H7 (cell line): ENCODE measurements at regions not wholly inside any gene's neighbourhood (a gene's known extent, or its start where the extent isn't known, plus 50 kb on each side); places are given as distances from the start of the nearest gene placed in this dataset.

Source experiments
- DNase-seq: peaks from one replicate; pipeline ENCODE4 v3.0.0; 2012
- H3K27me3 ChIP-seq: 2 replicates; pipeline ENCODE4 v1.6.0; 2011; ENCODE audit warnings: mild to moderate bottlenecking, low read length; ENCODE audit not compliant: control insufficient read depth, insufficient read depth
- H3K36me3 ChIP-seq: replicated peaks from 2 replicates; pipeline ENCODE4 v1.5.1; 2011; ENCODE audit warnings: low read length; ENCODE audit not compliant: control insufficient read depth, insufficient read depth
- H3K4me3 ChIP-seq: 2 replicates; pipeline ENCODE4 v1.5.1; 2011; ENCODE audit warnings: low read depth, mild to moderate bottlenecking, control low read depth, low read length, moderate library complexity; ENCODE audit not compliant: insufficient read depth

DNA sequence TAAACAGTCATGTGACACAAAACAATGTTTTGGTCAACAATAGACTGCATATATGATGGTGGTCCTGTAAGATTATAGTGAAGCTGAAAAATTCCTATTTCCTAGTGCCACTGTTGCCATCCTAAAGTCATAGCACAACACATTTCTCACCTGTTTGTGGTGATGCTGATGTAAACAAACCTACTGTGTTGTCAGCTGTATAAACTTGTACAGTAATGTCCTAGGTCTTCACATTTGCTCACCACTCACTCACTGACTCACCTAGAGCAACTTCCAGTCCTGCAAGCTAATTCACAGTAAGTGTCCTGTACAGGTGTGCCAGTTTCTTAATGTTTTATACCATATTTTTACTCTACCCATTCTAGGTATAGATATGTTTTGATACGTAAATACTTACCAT lies 326.1 kb upstream of the USP24 start:
- no peaks in the 10 kb centered on the region for H3K27me3 ChIP-seq
- DNase-seq = no peak
- H3K4me3 ChIP-seq = no peak overlapping the region
- H3K36me3 ChIP-seq = no peaks in the 10 kb centered on the region

- H3K4me3 ChIP-seq = no peak overlapping the region
- no peaks in the 10 kb centered on the region for H3K27me3 ChIP-seq
- DNase-seq = no peak
- no peaks in the 10 kb centered on the region for H3K36me3 ChIP-seq
These were observed 324.7 kb upstream of the USP24 start for GRCh38 chr1:55539652-55540512.

DNA sequence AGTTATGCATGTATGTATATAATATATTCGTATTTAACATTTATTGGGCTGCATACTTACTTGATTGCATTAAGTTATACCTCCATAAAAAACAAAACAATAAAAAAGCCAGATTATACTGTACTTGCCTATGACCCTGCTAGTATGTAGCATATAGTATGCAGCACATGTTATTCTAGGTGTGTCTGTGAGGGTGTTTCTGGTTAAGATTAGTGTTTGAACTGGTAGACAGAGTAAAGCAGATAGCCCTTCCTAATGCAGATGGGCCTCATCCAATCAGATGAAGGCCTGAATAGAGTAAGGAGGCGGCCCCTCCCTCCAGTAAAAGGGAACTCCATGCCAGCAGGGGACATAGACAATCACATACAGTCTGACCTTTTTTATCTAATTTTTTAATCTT lies 323.3 kb upstream of the USP24 start:
- Histone ChIP-seq H3K27me3 (no peaks in the 10 kb centered on the region), H3K4me3 (no peak overlapping the region), H3K36me3 (no peaks in the 10 kb centered on the region)
- DNase-seq = no peak

- H3K4me3 ChIP-seq = no peak overlapping the region
- H3K36me3 ChIP-seq = no peaks in the 10 kb centered on the region
- no peak for DNase-seq
- no peaks in the 10 kb centered on the region; the same call in 1 of the 2 replicates for H3K27me3 ChIP-seq
These were observed 321.3 kb upstream of the USP24 start for GRCh38 chr1:55536545-55536865.

GRCh38 chr1:55535724-55536544 lies 320.8 kb upstream of the USP24 start:
- H3K36me3 ChIP-seq = no peaks in the 10 kb centered on the region
- DNase-seq = no peak
- H3K27me3 ChIP-seq = no peaks in the 10 kb centered on the region; the same call in 1 of the 2 replicates
- no peak overlapping the region for H3K4me3 ChIP-seq

DNA sequence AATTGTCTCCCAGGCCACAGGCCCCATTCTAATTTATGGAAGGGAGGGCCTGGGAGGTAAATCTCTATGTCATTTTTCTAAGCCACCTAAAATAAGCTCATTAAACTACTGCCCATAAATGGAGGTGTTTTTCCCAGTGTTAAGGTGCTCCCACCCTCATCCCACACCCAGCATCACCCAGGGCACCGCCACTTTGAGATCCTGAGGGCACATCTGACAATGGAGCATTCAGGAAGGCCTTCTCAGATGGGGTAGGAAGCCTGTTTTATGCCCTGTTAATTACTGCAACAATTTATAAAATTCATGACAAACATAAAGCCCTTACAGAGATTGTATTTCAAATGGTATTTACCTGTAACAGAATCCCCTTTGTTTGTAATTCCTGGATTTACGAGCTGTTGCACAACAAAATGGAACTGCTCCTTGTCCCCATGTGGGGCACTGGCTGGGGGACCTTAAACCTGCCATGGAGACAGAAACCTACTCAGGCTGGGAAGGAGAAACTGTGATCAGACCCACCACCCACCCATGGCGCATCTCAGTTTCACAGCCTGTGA lies 319.5 kb upstream of the USP24 start:
- DNase-seq = no peak
- no peaks in the 10 kb centered on the region for H3K36me3 ChIP-seq
- H3K4me3 ChIP-seq = no peak overlapping the region
- no peaks in the 10 kb centered on the region; the same call in 1 of the 2 replicates for H3K27me3 ChIP-seq

- H3K36me3 ChIP-seq = no peaks in the 10 kb centered on the region
- H3K27me3 ChIP-seq = no peaks in the 10 kb centered on the region; the same call in 1 of the 2 replicates
- H3K4me3 ChIP-seq = no peak overlapping the region
- DNase-seq = no peak
These were observed 316.5 kb upstream of the USP24 start for GRCh38 chr1:55531644-55532043.

DNA sequence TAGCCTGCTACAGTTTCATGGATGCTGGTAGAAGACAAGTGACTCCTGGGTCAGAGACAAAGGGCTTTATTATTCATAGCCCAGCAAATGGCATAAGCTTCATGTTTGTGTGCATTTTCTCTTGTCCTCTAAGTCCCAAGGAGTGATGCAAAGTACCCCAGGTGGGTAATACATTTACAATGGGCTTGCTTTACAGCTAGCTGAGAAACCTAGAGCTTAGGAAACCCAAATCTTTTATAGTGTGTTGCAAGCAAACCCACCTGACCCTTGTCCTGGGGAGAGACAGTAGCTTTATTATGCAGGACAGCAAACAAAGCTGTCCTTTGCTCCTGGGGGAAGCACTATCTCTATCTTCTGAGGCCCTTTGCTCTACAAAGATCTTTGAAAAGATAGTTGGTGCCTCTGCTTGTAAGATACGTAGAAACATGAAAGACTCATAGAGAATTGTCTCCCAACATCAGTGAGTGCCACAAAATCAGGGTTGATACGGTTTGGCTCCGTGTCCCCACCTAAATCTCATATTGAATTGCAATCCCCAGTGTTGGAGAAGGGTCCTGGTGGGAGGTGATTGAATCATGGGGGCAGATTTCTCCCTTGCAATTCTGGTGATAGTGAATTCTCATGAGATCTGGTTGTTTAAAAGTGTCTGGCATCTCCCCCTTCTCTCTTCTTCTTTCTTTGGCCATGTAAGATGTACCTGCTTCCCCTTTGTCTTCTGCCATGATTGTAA lies 315.8 kb upstream of the USP24 start:
- H3K36me3 ChIP-seq = no peaks in the 10 kb centered on the region
- H3K27me3 ChIP-seq = no peaks in the 10 kb centered on the region; the same call in 1 of the 2 replicates
- peak; percentile 25 for DNase-seq
- H3K4me3 ChIP-seq = no peak overlapping the region

DNA sequence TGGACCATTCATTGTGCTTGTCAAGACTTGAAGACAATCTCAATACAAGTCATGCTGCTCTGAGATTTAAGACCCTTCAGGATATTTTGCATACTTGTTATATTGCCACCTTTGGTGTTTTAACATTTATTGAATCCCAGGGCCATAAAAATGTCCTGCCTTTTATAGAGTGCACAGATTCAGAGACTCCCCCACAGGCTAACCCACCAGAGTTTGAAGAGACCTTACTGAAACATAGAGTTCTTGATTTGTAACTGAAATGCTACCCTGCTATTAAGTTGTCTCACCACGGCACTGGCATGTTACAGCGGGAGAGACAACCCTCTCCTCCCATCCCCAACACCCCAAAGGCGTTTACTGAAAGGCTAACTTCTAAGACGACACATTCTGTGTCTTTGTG lies 313.9 kb upstream of the USP24 start:
- no peaks in the 10 kb centered on the region for H3K36me3 ChIP-seq
- DNase-seq = no peak
- no peak overlapping the region for H3K4me3 ChIP-seq
- no peaks in the 10 kb centered on the region; the same call in 1 of the 2 replicates for H3K27me3 ChIP-seq

DNA sequence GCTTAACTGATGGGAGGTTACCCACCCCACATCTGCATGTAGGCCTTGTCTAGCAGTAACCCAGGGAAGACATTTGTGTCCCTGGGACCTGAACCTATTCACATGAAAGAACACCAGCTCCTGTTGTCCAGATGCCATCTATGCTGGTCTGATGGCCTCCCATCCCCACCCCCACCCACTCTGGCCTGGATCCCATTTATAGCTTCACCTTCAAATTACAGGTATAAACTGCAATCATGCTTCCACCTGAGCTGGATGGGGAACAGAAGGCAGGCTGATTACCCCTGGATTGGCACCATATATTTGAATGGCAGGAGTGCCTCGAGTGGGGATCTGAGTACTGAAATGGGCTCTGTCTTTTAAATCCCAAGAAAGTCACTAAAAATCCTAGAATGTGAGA lies 312.7 kb upstream of the USP24 start:
- Histone ChIP-seq H3K4me3 (no peak overlapping the region), H3K36me3 (no peaks in the 10 kb centered on the region), H3K27me3 (no peaks in the 10 kb centered on the region; the same call in 1 of the 2 replicates)
- DNase-seq = no peak

DNA sequence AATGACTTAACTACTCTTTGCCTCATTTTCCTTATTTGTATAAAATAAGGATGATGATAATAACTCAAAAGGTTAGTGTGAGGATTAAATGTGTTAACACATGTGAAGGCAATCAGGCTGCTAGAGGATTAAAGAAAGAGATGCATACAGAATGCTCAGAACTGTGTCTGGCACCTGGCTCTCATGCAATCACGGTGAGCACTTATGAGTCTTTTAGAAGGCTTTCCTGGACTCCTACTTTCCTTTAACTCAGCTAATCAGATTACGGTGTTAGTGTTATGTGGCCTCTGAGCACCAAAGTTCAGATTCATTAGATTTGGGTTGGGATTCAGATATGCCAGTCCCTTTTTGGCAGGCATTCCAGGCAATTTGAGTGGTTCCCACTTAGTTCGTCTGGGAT lies 311.6 kb upstream of the USP24 start:
- no peaks in the 10 kb centered on the region for H3K27me3 ChIP-seq
- no peak overlapping the region for H3K4me3 ChIP-seq
- no peaks in the 10 kb centered on the region for H3K36me3 ChIP-seq
- DNase-seq = no peak

DNA sequence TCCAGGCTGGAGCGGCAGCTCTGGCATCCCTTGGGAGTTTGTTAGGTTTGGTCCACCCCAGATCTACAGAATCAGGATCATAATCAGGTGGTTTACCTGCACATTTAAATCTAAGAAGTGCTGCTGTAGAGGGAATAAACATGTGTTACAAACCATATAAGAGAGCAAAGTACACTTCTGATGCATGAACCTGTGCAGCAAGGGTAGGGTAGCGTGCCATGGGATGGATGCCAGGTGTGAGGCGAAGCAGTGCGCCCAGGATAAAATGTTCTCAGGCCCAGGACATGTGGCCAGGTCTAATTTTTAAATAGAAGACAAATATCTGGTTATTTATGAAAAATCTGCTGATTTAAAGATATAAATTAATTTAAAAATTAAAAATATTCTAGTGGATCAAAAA lies 308.8 kb upstream of the USP24 start:
- Histone ChIP-seq H3K27me3 (no peaks in the 10 kb centered on the region), H3K4me3 (no peak overlapping the region), H3K36me3 (no peaks in the 10 kb centered on the region)
- DNase-seq = no peak

DNA sequence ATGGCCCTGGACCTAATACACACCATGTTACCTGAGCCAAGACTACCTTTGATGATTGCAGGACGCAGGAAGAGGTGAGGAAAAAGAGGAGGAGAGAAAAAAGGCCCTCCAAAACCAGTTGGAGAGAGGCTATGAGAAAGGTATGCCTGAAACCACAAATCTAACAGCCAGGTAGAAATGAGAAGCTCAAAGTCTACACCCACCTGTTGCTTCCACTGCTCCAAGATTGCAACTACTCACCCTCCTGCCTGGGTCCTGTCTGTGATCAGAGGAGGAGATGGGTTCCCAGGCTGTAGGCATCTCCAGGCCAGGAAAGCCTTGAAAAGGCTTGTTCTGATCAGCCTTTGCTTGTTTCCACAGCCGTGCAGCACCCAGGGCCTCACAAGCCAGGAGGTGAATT lies 307.8 kb upstream of the USP24 start:
- H3K36me3 ChIP-seq = no peaks in the 10 kb centered on the region
- H3K27me3 ChIP-seq = no peaks in the 10 kb centered on the region
- DNase-seq = no peak
- H3K4me3 ChIP-seq = no peak overlapping the region

DNA sequence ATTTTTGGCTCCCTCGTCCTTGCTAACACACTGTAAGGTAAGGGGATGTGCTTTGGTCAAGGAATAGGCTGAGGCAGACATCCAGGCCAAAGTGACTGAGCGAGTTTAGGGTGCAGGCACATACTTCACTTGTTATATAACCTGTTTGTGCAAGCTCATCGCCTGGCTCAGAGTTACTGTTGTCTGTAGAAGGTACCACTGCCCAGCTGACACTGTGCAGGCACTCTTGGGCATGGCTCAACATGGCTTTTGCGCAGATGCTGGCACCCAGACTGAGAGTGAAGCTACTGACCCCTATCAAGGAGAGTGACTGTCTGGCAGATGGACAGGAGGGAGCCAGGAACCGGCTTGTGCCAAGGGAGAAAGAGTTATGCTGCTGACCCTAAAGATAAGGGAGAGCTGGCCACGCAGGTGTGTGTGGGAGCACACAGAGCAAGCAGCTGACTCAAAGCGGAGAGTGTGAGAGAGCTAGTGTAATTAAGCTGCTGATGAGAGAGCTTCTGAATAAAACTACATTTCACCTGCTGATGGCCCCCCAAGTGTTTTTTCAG lies 307.3 kb upstream of the USP24 start:
- DNase-seq = no peak
- no peaks in the 10 kb centered on the region for H3K27me3 ChIP-seq
- no peak overlapping the region for H3K4me3 ChIP-seq
- no peaks in the 10 kb centered on the region for H3K36me3 ChIP-seq
